WTC11 (cell line): ENCODE measurements at regions not wholly inside any gene's neighbourhood (a gene's known extent, or its start where the extent isn't known, plus 50 kb on each side); places are given as distances from the start of the nearest gene placed in this dataset.

Source experiments
- ATF3 ChIP-seq: sonication (generic); formaldehyde crosslinking; conservative IDR thresholded peaks from 2 replicates; pipeline ENCODE4 v1.8.1; 2022; ENCODE audit warnings: mild to moderate bottlenecking, missing genetic modification reagents
- ATF6 ChIP-seq: sonication (generic); formaldehyde crosslinking; IDR thresholded peaks from 2 replicates; pipeline ENCODE4 v1.8.1; 2023; ENCODE audit warnings: mild to moderate bottlenecking, missing genetic modification reagents
- CTCF ChIP-seq: fragments of 200-600 bp; IDR thresholded peaks from 2 replicates; pipeline ENCODE4 v1.8.0; 2022; ENCODE audit warnings: antibody characterized with exemption
- IRF2 ChIP-seq: sonication (generic); formaldehyde crosslinking; IDR thresholded peaks from 2 replicates; pipeline ENCODE4 v1.8.0; 2022; ENCODE audit warnings: low read depth, missing genetic modification reagents, borderline replicate concordance
- USF2 ChIP-seq: sonication (generic); formaldehyde crosslinking; IDR thresholded peaks from 2 replicates; pipeline ENCODE4 v1.8.1; 2023; ENCODE audit warnings: mild to moderate bottlenecking, missing genetic modification reagents, moderate library complexity
- ZBTB21 ChIP-seq: sonication (generic); formaldehyde crosslinking; IDR thresholded peaks from 2 replicates; pipeline ENCODE4 v1.8.1; 2023; ENCODE audit warnings: mild to moderate bottlenecking, missing genetic modification reagents, borderline replicate concordance
- ZNF121 ChIP-seq: sonication (generic); formaldehyde crosslinking; IDR thresholded peaks from 2 replicates; pipeline ENCODE4 v1.8.0; 2023; ENCODE audit warnings: missing genetic modification reagents
- ZNF423 ChIP-seq: fragments of 250-450 bp; sonication (Bioruptor Pico); IDR thresholded peaks from 2 replicates; pipeline ENCODE4 v2.1.2; 2022; ENCODE audit warnings: mild to moderate bottlenecking, moderate library complexity

- TF ChIP-seq CTCF (no peak), ZNF423 (CRISPR knock-in tag) (no peak), USF2 (no peak), ZBTB21 (CRISPR knock-in tag) (no peak), ATF3 (CRISPR knock-in tag) (no peak), ZNF121 (CRISPR knock-in tag) (no peak), ATF6 (CRISPR knock-in tag) (no peak), IRF2 (CRISPR knock-in tag) (no peak)
These were observed 61.4 kb upstream of the ABCB5 start for GRCh38 chr7:20554072-20554471.
